Peyer's patch (tissue), 4 donors: ENCODE measurements at regions not wholly inside any gene's neighbourhood (a gene's known extent, or its start where the extent isn't known, plus 50 kb on each side); places are given as distances from the start of the nearest gene placed in this dataset.

ENCODE experiments used
- POLR2A ChIP-seq, 2 donors: fragments of 450-650 bp; IDR thresholded peaks; one replicate each; pipeline ENCODE4 v1.5.1; 2017; ENCODE audit warnings: antibody characterized with exemption in 2 of 2, mild to moderate bottlenecking in 2 of 2, moderate library complexity in 2 of 2
- TF ChIP-seq, protein P1 (sequence below), 6 experiments: fragments of 450-650 bp in 4 of 6; fragments of 200-600 bp in 2 of 6; sonication (generic) in 1 of 6; IDR thresholded peaks; one replicate each; pipeline ENCODE4 v1.5.1; 2017 to 2019; ENCODE audit warnings: antibody characterized with exemption in 6 of 6, mild to moderate bottlenecking in 3 of 6, moderate library complexity in 1 of 6

DNA sequence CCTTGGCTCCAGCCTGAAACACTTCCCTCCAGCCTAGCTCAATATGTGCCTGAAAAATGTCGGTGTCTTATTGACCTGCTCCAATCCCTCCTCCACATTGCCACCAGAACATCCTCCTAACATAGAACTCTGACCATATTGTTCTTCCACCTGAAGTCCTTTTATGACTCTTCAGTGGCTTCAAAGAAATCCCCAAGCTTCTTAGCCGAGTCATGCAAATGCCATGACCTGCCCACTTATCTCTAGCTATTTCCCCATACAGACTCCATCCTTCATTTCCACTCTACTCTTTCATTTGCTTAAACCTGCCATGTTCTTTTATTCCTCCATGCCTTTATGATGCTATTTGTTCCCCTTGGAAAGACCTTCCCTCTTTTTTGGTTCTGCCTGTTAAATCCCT lies 568.6 kb downstream of the ETNK1 start:
- TF ChIP-seq, protein P1, sequence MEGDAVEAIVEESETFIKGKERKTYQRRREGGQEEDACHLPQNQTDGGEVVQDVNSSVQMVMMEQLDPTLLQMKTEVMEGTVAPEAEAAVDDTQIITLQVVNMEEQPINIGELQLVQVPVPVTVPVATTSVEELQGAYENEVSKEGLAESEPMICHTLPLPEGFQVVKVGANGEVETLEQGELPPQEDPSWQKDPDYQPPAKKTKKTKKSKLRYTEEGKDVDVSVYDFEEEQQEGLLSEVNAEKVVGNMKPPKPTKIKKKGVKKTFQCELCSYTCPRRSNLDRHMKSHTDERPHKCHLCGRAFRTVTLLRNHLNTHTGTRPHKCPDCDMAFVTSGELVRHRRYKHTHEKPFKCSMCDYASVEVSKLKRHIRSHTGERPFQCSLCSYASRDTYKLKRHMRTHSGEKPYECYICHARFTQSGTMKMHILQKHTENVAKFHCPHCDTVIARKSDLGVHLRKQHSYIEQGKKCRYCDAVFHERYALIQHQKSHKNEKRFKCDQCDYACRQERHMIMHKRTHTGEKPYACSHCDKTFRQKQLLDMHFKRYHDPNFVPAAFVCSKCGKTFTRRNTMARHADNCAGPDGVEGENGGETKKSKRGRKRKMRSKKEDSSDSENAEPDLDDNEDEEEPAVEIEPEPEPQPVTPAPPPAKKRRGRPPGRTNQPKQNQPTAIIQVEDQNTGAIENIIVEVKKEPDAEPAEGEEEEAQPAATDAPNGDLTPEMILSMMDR (IDR thresholded peaks at IDR 0.05): no peak
- TF ChIP-seq POLR2A (IDR thresholded peaks at IDR 0.05): no peak
